ENCODE measurements at regions not wholly inside any gene's neighbourhood (a gene's known extent, or its start where the extent isn't known, plus 50 kb on each side); places are given as distances from the start of the nearest gene placed in this dataset.

DNA sequence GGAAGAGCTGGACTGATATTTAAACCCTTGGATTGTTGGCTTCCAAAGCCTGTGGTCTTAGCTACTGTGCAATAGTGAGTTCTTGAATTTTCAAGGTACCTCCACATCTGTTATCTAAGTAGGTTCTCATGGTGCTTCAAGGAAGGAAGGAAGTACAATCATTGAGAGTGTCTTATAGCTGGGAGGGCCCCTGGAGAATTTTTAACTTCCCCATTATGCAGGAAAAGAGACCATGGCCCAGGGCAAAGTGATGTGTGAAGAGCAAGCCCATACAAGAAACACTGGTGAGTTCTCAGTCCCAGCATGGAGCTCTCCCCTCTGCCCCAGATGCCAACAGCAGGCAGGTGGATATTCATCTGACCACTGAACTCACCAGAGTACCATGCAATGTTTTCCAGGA is 169.0 kb upstream of the IRX6 start:
- no peak for DNase-seq (ENCODE audit: low read depth)

DNA sequence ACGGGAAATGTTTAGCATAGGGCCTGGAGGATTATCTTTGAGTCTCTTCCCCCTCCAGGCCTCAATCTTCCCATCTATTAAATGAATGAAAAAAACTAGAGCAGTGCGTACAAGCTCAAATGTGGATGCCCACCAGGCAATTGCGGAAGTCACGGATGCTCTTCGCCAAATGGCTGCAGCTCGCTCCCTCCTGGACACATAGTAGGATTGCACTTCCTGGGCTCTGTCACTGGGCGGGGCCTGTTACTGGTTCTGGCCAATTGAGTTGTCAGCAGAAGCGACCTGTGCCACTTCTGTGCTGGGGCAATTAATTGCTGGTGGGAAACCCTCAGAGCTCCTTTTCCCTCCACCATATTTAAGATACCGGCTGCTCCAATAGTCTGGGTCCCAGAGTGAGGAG is 168.2 kb upstream of the IRX6 start:
- DNase-seq (ENCODE audit: low read depth): no peak

DNA sequence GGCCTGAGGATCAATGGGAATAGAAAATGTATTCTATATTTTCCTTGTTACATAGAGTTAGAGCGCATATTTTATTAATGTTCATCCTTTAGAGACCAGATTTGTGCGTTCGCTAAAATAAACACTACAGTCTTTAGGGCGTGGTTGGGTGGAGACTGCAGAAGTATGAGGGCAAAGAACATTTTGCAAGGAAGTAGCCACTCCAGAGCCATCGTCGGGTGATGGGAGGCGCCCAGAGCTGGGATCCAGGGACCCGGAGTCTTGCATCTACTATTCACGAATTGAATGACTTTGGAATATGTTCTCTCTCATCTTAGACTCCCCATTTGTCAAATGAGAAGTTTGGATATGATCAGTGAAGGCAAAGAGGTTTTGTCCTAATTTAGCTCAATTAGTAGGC is 154.2 kb upstream of the IRX6 start:
- no peak for DNase-seq (ENCODE audit: low read depth)

DNA sequence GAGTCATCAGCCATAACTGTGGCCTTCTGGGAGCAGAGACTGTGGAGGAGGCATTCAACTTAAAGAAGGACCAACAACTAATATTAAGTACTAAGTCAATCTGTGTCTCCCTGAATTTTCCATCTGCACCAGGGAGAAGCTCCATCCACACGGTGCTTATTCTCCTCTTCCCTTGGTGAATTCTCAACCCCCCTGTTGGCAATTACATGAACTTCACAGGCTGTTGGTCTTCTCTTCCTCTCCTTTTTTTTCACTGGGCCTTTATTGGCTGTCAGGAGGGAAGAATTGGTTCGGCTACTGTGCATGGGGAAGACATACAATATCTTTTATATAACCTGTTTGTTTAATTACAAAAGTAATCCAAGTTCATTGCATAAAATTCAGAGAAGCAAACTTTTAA is 152.8 kb upstream of the IRX6 start:
- DNase-seq (ENCODE audit: low read depth): no peak

DNA sequence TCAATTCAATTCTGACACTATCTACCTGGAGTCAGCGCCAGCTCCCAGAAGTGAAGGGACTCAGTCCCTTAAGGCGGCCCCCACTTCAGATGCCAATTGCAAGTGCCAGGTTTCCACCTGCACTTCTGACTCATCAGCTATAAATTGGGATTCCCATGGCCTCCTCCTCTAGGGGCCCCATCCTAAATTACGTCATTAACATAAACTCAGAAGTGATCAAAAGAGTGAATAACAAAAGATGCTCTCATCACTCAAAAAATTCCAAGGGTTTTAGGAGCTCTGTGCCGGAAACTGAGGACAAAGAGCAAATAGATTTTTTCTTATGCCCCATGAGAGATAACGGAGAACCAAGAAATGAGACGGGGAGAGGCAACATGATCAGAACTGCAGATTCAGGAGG is 148.6 kb upstream of the IRX6 start:
- DNase-seq (ENCODE audit: low read depth): no peak

DNA sequence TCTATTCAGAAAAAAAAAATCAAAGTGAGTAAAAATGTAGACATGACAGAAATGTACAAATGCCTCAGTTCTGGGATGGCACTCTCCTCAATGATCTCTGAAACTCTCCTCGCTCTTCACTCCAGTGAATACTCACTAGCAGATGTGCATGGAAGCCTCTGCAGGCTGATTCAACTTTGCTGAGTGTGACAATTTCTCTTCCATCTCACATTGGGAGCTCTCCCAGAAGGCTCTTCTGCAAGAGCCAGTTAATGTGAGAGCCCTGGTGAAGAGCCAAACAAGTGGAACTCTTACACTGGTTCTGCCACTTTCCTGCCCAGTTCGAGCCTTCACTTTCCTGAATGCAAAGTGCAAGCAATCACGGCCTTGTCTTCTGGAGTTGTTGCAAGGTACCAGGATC is 147.1 kb upstream of the IRX6 start:
- DNase-seq (ENCODE audit: low read depth): no peak

DNA sequence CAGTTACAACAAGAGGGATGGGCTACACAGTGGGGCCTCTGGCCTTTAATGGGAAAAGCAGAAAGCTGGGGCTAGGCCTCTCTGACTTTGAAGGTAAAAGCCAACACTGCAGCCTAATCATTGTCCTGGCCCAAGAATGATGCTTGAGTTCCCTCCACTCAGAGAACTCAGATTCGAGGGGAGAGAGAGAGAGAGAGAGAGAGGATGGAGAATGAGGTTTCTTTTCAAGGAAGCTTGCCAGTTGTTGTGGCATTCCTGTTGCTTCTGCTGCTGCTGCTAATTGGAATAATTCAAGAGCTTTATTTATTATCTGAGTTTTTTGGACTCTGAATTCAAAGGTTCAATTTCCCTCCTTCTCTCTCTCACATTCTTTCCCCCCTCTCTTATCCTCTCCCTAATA is 144.6 kb upstream of the IRX6 start:
- no peak for DNase-seq (ENCODE audit: low read depth)

DNA sequence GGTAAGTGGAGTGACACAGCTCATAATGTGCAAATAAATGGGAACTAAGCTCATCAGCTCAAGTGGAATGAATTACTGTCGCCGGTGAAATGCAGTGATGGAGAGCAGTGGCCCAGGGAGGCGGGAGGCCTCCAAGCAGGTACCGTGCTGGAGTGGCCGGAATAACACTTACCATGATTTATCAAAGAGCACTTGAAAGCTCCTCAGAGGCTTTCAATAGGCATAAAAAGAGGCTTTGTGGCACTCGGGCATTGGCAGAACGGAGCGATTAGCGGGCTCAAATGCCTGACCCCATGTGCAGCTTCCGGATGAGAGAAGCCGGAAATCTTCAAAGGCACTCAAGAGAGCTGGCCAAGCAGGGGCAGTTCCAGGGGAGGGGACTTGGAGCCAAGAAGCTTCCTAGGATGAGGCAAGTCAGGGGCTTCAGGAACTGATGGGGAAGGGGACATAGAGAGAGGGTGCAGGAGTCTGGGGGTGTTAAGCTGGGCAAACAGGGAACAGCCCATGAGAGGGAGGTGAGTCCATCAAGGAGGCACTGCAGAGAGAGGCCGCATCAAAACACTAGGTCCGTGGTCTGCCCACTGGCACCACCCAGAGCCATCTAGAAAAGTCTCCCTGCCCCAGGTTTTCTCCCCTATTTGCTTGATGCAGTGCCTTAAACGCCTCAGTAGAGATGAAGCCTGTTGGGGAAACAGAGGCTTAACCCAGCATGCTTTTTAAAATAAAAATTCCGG is 144.0 kb upstream of the IRX6 start:
- no peak for DNase-seq (ENCODE audit: low read depth)

DNA sequence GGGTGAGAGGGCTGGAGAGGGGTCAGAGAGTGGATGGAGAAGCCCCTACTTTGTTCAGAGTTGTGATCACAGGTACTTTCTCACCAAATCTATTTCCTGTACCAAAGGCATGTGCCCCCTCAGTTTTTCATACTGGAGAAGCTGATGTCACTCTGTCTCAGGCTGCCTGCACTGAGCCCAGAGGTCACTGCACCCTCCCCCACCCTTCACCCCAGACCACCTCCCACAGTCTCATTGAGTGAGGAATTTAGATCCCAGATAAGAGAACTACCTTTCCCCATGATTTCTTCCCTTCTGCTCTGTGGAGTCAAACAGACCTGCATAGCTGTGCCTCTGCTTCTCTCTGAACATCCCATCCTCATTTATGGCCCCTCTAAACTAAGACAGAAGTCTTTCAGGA is 140.0 kb upstream of the IRX6 start:
- DNase-seq (ENCODE audit: low read depth): no peak

DNA sequence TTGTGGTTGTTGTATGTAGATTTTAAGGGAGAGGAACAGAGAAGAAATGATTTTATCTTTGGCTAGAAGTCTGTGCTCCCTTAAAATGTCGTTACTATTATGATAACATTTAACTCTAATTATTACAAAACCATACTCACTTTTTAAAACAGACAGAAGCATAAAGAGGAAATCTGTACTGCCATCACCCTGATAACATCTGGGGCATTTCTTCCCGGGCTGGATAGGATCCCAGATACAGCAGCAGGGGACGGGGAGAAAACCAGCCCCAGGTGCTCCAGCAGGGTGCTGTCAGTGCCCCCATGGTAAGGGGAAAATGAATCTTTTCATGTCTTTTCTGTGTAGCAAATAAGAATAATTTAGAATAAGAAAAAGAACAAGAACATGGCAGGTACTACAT is 139.4 kb upstream of the IRX6 start:
- no peak for DNase-seq (ENCODE audit: low read depth)

DNA sequence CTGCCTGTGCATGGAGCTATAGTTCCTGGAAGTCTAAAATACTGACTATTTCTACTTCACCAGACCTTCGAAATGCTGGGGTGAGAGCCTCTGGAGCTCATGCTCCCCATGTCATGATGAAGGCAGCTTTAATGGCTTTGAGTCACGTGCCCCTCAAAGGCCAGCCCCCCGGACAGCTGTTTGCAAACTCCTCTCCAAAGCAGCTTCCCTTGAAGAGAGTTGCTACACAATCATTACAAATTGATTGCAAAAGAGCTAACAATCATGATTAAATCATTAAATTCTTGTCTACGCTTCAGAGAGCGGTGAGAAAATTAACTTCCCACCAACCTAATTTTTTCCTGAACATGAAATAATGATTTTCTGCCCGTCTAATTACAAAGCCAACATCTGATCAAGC is 134.8 kb upstream of the IRX6 start:
- no peak for DNase-seq (ENCODE audit: low read depth)

DNA sequence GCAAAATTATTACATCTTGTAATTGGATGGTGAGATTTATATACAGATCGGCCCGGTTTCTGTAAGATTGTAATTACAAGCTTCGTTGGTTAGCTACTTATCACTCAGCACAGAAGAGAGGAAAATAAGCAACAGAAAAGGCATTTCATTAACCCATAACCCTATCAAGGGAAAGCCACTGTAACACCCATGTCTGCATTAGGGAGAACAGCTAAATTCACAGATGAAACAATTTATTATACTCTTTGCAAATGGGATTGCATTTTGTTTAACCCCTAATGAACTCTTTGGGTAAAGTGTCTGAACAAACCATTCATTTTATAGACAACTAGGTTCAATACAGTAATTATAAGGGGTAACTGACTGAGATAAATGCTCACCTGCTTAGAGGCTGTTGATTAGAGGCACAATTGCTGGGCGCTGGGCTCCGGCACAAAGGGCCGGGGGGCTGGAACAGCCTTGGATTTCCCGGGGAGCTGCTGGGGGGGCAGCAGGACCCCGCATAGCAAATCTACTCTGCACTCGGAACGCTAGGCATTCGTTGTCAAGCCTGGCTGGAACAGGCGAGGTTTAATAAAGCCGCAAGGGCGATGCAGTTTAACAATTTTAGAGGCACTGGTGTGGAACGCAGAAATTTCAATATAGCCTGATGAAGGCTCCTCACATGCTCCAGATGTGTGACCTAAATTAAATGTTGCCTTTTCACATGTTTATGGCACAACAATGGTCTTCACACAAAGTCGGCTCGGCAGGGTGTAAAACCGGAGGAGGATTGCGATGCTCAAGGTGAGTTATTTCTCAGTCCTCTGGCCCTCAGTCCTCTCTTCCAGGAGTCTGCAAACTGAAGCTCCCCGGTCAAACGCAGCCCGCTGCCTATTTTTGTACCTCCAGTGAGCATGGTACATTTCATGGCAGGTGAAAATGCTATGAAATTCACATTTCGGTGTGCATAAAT is 134.0 kb upstream of the IRX6 start:
- DNase-seq (ENCODE audit: low read depth): no peak

DNA sequence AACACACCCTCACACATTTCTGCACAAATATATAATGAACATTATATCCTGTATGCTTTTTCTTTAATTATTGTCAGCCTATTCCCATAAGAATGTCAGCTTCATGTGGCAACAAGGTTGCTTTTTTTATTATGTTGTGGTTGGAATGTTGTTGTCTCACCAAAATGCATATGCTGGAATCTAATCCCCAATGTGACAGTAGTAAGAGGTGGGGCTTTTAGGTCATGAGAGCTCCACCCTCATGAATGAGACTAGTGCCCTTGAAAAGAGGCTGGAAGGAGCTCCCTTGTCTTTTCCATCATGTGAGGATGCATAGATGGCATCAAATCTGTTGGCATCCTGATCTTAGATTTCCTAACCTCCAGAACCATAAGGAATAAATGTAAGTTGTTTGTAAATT is 131.3 kb upstream of the IRX6 start:
- no peak for DNase-seq (ENCODE audit: low read depth)

DNA sequence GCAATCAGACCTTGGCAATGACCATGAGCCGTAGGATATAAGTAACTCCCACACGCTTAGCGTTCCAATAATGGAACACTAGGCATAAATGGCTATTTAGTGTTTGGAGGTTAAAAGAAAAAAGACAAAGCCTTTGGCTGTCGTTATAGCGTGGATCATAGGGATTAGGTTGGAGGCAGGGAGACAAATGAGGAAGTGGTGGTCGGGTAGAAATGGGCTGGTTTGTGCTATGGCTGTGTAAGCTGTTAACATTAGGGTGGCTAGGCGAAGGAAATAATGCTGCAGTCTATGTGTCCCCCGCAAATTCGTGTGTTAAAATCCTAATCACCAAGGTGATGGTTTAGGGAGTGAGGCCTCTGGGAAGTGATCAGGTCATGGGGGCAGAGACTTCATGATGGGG is 120.4 kb upstream of the IRX6 start:
- DNase-seq (ENCODE audit: low read depth): no peak

DNA sequence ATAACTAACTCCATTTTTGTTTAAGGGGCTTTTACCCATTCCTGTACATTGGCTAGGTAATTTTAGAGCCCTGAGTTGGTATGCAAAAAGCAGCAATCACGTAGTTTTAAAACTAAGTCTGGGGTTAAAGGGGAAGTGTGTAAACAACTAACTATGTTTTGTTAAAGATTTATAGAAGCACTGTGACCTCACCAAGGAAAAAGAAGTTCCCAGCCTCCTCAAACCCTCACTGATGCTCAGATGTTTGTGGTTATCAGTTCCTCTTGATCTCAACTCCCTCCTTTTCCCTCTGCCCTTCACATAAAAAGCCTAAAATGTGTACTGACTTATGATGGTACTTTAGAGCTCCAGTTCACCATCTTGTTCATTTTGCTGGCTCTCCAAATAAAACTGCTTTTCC is 119.9 kb upstream of the IRX6 start:
- no peak for DNase-seq (ENCODE audit: low read depth)

DNA sequence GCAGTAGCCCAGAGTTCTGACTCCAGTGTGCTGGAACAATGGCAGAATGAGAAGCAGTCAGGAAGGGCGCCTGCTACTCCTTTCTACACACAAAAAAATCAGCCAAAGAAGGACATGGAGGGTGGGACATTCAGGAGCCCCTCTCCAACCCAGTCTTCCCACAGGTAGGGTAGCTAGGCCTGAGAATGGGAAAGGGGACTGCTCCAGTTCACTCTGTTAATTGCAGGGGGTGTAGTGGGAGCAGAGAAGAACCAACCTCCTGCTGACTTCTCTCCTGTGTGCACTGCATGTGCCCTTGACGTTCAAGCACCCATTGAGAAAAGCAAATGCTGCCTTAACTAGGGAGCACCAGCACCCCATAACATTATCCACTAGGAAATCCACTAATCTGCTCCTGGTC is 119.1 kb upstream of the IRX6 start:
- DNase-seq (ENCODE audit: low read depth): no peak

DNA sequence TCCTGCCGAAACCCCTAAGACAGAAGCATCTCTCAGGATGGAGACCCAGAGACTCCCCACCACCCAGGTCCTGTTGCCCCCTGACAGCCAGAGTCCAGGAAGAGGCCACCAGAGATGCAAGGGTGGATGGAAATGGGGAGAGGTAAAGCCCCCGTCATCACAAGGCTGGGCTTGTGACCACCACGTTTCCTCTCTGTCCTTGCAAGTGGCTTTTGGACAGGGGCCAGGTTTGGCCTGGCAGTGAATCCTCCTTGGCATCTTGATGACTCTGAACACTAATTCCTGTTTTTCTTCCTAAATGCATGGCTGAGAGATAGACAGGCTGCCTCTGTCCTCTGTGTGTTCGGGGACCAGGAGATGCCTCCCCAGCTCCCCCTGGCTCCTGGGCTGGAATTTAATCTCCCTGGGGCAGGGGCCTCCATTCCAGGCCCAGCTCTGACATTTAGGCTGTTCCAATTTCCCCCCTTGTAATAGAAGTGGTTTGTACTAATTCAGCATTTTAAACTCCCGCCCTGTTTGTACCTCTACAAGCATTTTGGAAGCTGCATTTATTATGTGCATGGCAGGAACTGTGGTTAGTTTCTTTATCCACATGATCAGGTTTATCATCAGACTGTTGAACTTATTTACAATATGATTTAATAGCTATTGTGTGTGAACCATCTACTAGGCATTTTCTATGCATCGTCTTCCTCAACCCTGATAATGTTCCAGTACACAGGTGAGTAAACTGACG is 116.1 kb upstream of the IRX6 start:
- no peak for DNase-seq (ENCODE audit: low read depth)

DNA sequence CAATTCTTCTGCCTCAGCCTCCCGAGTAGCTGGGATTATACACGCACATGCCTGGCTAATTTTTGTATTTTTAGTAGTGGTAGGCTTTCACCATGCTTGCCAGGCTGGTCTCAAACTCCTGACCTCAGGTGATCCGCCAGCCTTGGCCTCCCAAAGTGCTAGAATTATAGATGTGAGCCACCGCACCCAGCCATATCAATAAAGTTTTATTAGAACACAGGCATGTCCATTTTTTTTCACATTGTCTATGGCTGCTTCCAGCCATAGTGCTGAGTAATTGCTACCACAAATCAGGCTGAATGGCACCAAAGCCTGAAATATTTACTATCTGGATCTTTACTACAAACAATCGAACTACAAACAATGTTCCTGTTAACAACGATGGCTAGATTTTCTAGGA is 114.4 kb upstream of the IRX6 start:
- no peak for DNase-seq (ENCODE audit: low read depth)

DNA sequence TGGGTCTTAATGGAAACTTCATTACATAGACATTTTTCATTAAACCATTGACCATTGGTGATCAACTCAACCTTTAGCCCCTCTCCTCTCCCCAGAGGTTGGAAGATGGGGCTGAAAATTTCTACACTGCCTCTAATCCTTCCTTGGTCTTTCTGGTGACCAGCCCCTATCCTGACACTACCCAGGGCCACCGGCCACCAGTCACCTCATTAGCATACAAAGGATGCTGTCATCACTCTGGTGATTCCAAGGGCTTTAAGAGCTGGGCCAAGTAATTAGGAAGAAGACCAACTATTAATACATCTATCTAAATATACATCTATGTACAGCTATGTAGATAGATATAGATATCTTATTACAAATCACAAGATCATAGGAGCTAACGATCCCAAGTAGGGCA is 111.2 kb upstream of the IRX6 start:
- no peak for DNase-seq (ENCODE audit: low read depth)

DNA sequence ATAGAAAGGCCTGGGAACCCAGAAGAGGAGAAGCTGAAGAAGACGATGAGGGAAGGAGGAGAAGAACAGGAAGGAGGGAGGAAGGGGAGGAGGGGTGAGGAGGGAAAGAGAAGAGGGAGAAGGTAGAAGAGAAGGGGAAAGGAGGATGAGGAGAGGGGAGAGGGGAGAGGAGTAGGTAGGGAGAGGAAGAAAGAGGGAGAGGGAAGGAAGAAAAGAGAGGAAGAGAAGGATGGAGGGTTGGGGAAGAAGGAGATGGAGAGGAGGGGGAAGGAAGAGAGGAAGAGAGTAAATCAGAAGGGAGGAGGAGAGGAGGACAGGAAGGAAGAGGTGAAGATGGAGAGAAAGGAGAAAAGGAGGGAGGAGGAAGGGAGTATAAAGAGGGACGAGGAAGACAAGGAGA is 109.6 kb upstream of the IRX6 start:
- DNase-seq (ENCODE audit: low read depth): no peak

DNA sequence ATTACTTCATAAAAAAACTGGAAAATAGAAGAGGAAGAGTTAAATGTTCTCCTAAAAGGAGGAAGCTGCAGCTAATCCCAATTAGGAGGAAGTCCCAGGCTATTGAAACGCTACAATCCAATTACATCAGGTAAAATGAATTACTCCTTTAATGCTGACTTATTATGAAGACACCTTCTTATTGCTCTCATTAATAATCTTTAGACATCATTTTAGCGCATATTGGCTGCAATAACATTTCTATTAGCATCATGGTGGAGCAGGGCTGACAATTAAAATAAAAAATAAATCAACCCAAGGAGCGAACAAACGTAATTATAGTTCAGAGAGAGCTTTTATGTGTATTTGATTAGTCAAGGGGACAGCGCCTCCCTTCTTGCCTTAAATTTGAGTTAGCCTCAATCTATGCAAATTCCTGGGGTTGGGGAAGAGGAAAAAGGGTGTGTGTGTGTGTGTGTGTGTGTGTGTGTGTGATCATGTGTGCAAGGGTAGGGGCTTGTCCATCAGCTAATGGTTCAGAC is 109.0 kb upstream of the IRX6 start:
- no peak for DNase-seq (ENCODE audit: low read depth)

DNA sequence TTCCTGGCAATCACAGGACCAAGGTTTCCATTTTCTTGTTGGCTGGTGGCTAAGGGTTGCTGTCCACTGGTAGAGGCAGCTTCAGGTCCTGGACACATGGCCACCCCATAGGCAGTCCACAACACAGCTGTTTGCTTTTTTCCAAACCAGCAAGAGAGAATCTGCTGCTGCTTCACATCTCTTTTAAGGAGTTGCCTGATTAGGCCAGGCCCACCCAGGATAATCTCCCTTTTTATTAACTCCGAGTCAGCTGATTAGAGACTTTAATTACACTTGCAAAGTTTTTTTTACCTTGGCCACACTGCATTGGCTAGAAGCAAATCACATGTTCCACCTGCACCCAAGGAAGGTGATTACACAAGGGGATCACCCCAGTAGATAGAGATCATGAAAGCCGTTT is 106.6 kb upstream of the IRX6 start:
- DNase-seq (ENCODE audit: low read depth): no peak

DNA sequence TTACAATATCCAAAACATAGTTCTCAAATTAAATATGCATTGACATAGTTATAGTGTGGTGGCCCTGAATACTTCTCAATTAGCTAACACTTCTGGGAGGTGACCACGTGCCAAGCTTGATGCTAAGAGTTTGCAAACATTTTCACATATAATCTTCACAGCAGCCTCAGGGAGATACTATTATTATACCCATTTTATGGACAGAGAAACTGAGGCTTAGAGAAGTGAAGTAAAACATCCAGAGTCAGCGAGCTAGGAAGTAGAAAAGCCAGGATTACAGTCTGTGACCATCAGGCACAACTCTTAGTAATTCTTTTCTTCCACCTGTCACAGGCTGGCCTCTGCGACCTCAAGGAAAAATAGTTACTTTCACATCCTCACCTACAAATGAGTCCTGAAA is 102.2 kb upstream of the IRX6 start:
- no peak for DNase-seq (ENCODE audit: low read depth)
